ENCODE measurements at regions not wholly inside any gene's neighbourhood (a gene's known extent, or its start where the extent isn't known, plus 50 kb on each side); places are given as distances from the start of the nearest gene placed in this dataset.

DNA sequence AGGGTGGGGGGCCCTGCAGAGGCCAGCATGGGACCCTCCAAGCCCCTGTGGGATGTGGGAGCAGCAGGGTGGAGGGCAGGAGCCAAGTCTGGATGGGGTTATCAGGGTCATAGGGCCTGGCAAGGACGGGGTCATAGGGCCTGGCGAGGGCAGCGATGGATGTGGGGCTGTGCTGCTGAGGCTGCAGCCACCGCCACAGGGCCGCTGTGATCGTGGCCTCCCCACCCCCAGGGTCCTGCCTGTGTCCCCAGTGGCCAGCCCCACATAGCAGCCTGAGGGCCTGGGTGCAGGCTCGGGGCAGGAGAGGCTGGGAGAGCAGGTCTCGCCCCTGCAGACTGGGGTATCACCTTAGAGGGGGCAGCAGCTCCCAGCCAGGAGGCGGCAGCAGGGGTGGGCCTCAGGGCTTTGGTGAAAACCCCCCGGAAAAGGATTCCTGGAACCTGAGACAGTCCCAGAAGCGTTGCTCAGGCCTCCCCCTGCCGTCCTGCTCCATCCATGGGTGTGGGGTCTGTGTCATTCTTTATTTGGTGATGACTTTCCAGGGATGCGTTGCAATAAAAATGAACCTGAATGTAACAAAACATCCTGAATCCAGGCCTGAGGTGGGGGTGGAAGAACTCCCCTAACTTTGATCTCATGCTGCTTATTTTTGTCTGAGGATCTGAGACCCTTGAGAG lies 107.3 kb upstream of the SHH start:
- WGBS, 2 donors, result 75 to 85% methylated on average over 13 of the region's 13 CpGs
- H3K9me3 ChIP-seq, result no peaks in the 10 kb centered on the region
- H3K4me3 ChIP-seq, result no peak overlapping the region
- intact Hi-C loops (cut with DNase I), result no loop called here
- H3K27ac ChIP-seq, result no peak overlapping the region
- H3K27me3 ChIP-seq, result peaks cover 0 to 15% (median 5%) of the 10 kb centered on the region in 7 donors
- peak in 2 of 8 donors; percentile 33 to 34 for ATAC-seq
- no peaks in the 10 kb centered on the region for H3K36me3 ChIP-seq
- DNase-seq, result no peak
- no peak for TF ChIP-seq CTCF (IDR thresholded peaks at IDR 0.05)
- no peaks in the 10 kb centered on the region for H3K4me1 ChIP-seq

- Histone ChIP-seq H3K4me1 (no peaks in the 10 kb centered on the region), H3K36me3 (no peaks in the 10 kb centered on the region), H3K27me3 (peaks cover 0 to 15% (median 5%) of the 10 kb centered on the region in 7 donors), H3K9me3 (no peaks in the 10 kb centered on the region), H3K4me3 (no peak overlapping the region), H3K27ac (no peak overlapping the region)
- ATAC-seq (peak in 7 of 8 donors; percentile 19 to 79 (median 47)), DNase-seq (peak; percentile 15 to 27)
- 48 to 49% methylated on average over 14 of the region's 14 CpGs for WGBS, 2 donors
- intact Hi-C loops (cut with DNase I), result no loop called here
- no peak for TF ChIP-seq CTCF (IDR thresholded peaks at IDR 0.05)
Observed at GRCh38 chr7:155918720-155919390, 106.6 kb upstream of the SHH start.

GRCh38 chr7:155917836-155918430 lies 105.7 kb upstream of the SHH start:
- no peak for TF ChIP-seq CTCF (IDR thresholded peaks at IDR 0.05)
- WGBS, 2 donors, result 50 to 52% methylated on average over 9 of the region's 9 CpGs

DNA sequence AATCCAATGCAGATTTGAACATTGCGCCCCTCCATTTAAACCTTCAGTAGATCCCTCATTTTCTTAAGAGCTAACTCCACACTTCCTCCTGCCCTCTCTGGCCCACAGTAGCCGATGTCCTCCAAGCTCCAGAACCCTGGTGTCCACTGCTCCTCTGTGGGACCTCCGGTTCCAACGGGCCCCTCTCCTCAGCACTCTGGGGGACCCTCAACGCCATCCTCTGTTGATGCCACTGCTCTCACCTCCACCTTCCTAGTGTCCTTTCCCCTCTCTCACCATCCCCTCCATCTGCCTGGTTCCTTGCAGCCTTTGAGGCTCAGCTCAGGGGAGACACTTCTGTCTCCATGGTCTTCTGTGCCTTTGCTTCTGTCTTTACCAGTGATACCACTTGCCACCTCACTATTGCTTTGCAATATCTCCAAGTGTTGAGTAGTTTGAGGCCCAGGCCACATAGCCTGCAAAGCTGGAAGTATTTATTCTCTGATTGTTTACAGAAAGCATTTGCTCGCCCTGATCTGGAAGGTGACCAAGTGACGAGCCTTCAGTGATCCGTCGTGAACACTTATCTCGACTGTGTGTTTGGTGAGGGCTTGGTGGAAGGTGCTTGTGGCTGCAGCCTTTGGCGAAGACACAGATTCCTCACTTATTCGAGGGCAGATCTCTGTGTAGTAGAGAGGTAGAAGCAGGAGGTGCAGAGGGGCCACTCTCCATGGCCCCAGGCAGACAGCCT lies 104.8 kb upstream of the SHH start:
- TF ChIP-seq CTCF (IDR thresholded peaks at IDR 0.05), result no peak
- Histone ChIP-seq H3K27ac (no peak overlapping the region), H3K4me1 (no peaks in the 10 kb centered on the region), H3K27me3 (peaks cover 0 to 15% (median 4%) of the 10 kb centered on the region in 7 donors), H3K4me3 (no peak overlapping the region), H3K9me3 (peaks cover 0 to 9% (median 2%) of the 10 kb centered on the region in 11 donors), H3K36me3 (no peaks in the 10 kb centered on the region)
- DNase-seq (no peak), ATAC-seq (no peak)
- intact Hi-C loops (cut with DNase I), result no loop called here
- 76% methylated on average over 12 of the region's 12 CpGs for WGBS, 2 donors

More at GRCh38 chr7:155917836-155918430, 105.7 kb upstream of the SHH start:
- no peaks in the 10 kb centered on the region for H3K36me3 ChIP-seq
- no peak for DNase-seq
- no peak for ATAC-seq
- H3K4me1 ChIP-seq, result no peaks in the 10 kb centered on the region
- intact Hi-C loops (cut with DNase I), result no loop called here
- peaks cover 0 to 15% (median 5%) of the 10 kb centered on the region in 7 donors for H3K27me3 ChIP-seq
- peaks cover 0 to under 1% (median 0%) of the 10 kb centered on the region in 11 donors for H3K9me3 ChIP-seq
- no peak overlapping the region for H3K4me3 ChIP-seq
- no peak overlapping the region for H3K27ac ChIP-seq

Measured in heart right ventricle (tissue), 16 donors.